ENCODE measurements at regions not wholly inside any gene's neighbourhood (a gene's known extent, or its start where the extent isn't known, plus 50 kb on each side); places are given as distances from the start of the nearest gene placed in this dataset.
"Not testable (repeated sequence)": the region's sequence is repeated elsewhere in the genome, so short reads cannot be mapped to it uniquely, and the experiment has no call there.

- TF ChIP-seq ZNF766 (CRISPR knock-in tag; conservative IDR thresholded peaks at IDR 0.05); ZNF282 (CRISPR knock-in tag; IDR thresholded peaks at IDR 0.05); TAF1 (IDR thresholded peaks at IDR 0.05; ENCODE audit: control insufficient read depth, extremely low read depth, insufficient read depth, low read length, severe bottlenecking); NR2C2 (CRISPR knock-in tag; IDR thresholded peaks at IDR 0.05); NR2C2 (tag; IDR thresholded peaks at IDR 0.05); YY1 (IDR thresholded peaks at IDR 0.05; ENCODE audit: borderline replicate concordance in 1 of 3, control insufficient read depth in 1 of 3, extremely low read depth in 1 of 3, insufficient read depth in 3 of 3, insufficient read length in 1 of 3, insufficient replicate concordance in 2 of 3, low read depth in 1 of 3, low read length in 2 of 3); RCOR1 (IDR thresholded peaks at IDR 0.05; ENCODE audit: borderline replicate concordance in 1 of 2, low read depth in 2 of 2, low read length in 2 of 2); RBM39 (optimal IDR thresholded peaks at IDR 0.05; ENCODE audit: low read depth, low read length); CHD1 (IDR thresholded peaks at IDR 0.05; ENCODE audit: low read length); JUNB (CRISPR knock-in tag; conservative IDR thresholded peaks at IDR 0.05); USF2 (CRISPR knock-in tag; IDR thresholded peaks at IDR 0.05); SRSF1 (IDR thresholded peaks at IDR 0.05; ENCODE audit: low read depth, low read length); EP300 (IDR thresholded peaks at IDR 0.05; ENCODE audit: low read length); LEF1 (IDR thresholded peaks at IDR 0.05): not testable (repeated sequence)
- TF ChIP-seq, protein P1, sequence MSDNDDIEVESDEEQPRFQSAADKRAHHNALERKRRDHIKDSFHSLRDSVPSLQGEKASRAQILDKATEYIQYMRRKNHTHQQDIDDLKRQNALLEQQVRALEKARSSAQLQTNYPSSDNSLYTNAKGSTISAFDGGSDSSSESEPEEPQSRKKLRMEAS (CRISPR knock-in tag; IDR thresholded peaks at IDR 0.05) = not testable (repeated sequence)
These were observed 253.7 kb upstream of the C1QTNF3 start for GRCh38 chr5:34296759-34297158.

All from K562 (cell line).